ENCODE measurements at regions not wholly inside any gene's neighbourhood (a gene's known extent, or its start where the extent isn't known, plus 50 kb on each side); places are given as distances from the start of the nearest gene placed in this dataset.
"Not testable (repeated sequence)": the region's sequence is repeated elsewhere in the genome, so short reads cannot be mapped to it uniquely, and the experiment has no call there.

- no peak for DNase-seq
- H3K4me3 ChIP-seq (ENCODE audit: low read depth, low read length), result no peak overlapping the region
- no peaks in the 10 kb centered on the region for H3K36me3 ChIP-seq
- no peaks in the 10 kb centered on the region for H3K9me3 ChIP-seq
- H3K4me1 ChIP-seq, result no peaks in the 10 kb centered on the region
- TF ChIP-seq CTCF (IDR thresholded peaks at IDR 0.05; ENCODE audit: low read depth, low read length), result no peak
- no peaks in the 10 kb centered on the region for H3K27me3 ChIP-seq
Observed at GRCh38 chr2:18976168-18976961, 382.1 kb downstream of the OSR1 start.

- no peaks in the 10 kb centered on the region for H3K36me3 ChIP-seq
- H3K9me3 ChIP-seq, result no peaks in the 10 kb centered on the region
- H3K4me1 ChIP-seq, result no peaks in the 10 kb centered on the region
- no peak for TF ChIP-seq CTCF (IDR thresholded peaks at IDR 0.05; ENCODE audit: low read depth, low read length)
- H3K4me3 ChIP-seq (ENCODE audit: low read depth, low read length), result no peak overlapping the region
- no peak for DNase-seq
- no peaks in the 10 kb centered on the region for H3K27me3 ChIP-seq
Observed at GRCh38 chr2:18975506-18976167, 382.8 kb downstream of the OSR1 start.

GRCh38 chr2:18971628-18972027, 382.3 kb upstream of the NT5C1B start:
- Histone ChIP-seq H3K4me1 (no peaks in the 10 kb centered on the region), H3K27me3 (no peaks in the 10 kb centered on the region), H3K36me3 (no peaks in the 10 kb centered on the region), H3K9me3 (no peaks in the 10 kb centered on the region), H3K4me3 (ENCODE audit: low read depth, low read length) (no peak overlapping the region)
- DNase-seq, result no peak
- no peak for TF ChIP-seq CTCF (IDR thresholded peaks at IDR 0.05; ENCODE audit: low read depth, low read length)

- no peaks in the 10 kb centered on the region for H3K4me1 ChIP-seq
- H3K36me3 ChIP-seq, result no peaks in the 10 kb centered on the region
- H3K27me3 ChIP-seq, result no peaks in the 10 kb centered on the region
- H3K4me3 ChIP-seq (ENCODE audit: low read depth, low read length), result no peak overlapping the region
- no peak for DNase-seq
- no peaks in the 10 kb centered on the region for H3K9me3 ChIP-seq
- TF ChIP-seq CTCF (IDR thresholded peaks at IDR 0.05; ENCODE audit: low read depth, low read length), result no peak
Observed at GRCh38 chr2:18971069-18971378, 381.7 kb upstream of the NT5C1B start.

GRCh38 chr2:18966131-18966530, 376.8 kb upstream of the NT5C1B start:
- no peak for DNase-seq
- Histone ChIP-seq H3K36me3 (no peaks in the 10 kb centered on the region), H3K9me3 (no peaks in the 10 kb centered on the region), H3K4me1 (no peaks in the 10 kb centered on the region), H3K27me3 (no peaks in the 10 kb centered on the region), H3K4me3 (ENCODE audit: low read depth, low read length) (no peak overlapping the region)
- TF ChIP-seq CTCF (IDR thresholded peaks at IDR 0.05; ENCODE audit: low read depth, low read length), result no peak

- H3K9me3 ChIP-seq; H3K4me3 ChIP-seq (ENCODE audit: low read depth, low read length); H3K36me3 ChIP-seq; H3K4me1 ChIP-seq; H3K27me3 ChIP-seq; DNase-seq: not testable (repeated sequence)
Observed at GRCh38 chr2:18963739-18964256, 374.4 kb upstream of the NT5C1B start.

Data from BE2C (cell line).